ENCODE measurements at regions not wholly inside any gene's neighbourhood (a gene's known extent, or its start where the extent isn't known, plus 50 kb on each side); places are given as distances from the start of the nearest gene placed in this dataset.

DNA sequence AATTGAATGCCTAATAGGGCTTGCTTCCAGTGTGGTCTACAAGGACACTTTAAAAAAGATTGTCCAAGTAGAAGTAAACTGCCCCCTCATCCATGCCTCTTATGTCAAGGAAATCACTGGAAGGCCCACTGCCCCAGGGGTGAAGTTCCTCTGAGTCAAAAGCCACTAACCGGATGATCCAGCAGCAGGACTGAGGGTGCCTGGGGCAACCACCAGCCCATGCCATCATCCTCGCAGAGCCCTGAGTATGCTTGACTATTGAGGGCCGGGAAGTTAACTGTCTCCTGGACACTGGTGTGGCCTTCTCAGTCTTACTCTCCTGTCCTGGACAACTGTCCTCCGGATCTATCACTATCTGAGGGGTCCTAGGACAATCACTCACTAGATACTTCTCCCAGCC, 411.5 kb downstream of the TENT5A start:
- DNase-seq (ENCODE audit: low read depth, low spot score) (no peak), ATAC-seq (no peak)
- Histone ChIP-seq H3K4me2 (ENCODE audit: low read length) (no peak overlapping the region), H3K27ac (ENCODE audit: low read depth, low read length) (no peak overlapping the region), H3K4me1 (ENCODE audit: control insufficient read depth in 1 of 2, insufficient read depth in 2 of 2, low read length in 2 of 2) (no peaks in the 10 kb centered on the region), H2AFZ (ENCODE audit: low read depth, low read length, poor library complexity, severe bottlenecking) (no peak overlapping the region), H4K20me1 (ENCODE audit: insufficient read depth) (no peaks in the 10 kb centered on the region), H3K4me3 (replicated peaks in 1 of 2; ENCODE audit: low read depth in 1 of 2, low read length in 2 of 2) (no peak overlapping the region), H3K36me3 (ENCODE audit: control insufficient read depth in 1 of 2, insufficient read depth in 2 of 2, low read length in 2 of 2) (no peaks in the 10 kb centered on the region), H3K79me2 (ENCODE audit: insufficient read depth, low read length) (no peaks in the 10 kb centered on the region), H3K9me2 (ENCODE audit: insufficient read depth) (no peaks in the 10 kb centered on the region), H3K9me3 (ENCODE audit: control insufficient read depth in 1 of 2, insufficient read depth in 1 of 2, low read depth in 1 of 2, low read length in 2 of 2) (no peaks in the 10 kb centered on the region), H3K27me3 (ENCODE audit: insufficient read depth, low read length) (no peaks in the 10 kb centered on the region), H3K9ac (ENCODE audit: low read length) (no peak overlapping the region)
- no TSS peak for BruUV-seq (replicated peaks)
- TF ChIP-seq, protein P1, sequence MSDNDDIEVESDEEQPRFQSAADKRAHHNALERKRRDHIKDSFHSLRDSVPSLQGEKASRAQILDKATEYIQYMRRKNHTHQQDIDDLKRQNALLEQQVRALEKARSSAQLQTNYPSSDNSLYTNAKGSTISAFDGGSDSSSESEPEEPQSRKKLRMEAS (IDR thresholded peaks at IDR 0.05) = no peak
- RAD21 ChIA-PET (ENCODE audit: low non-redundant PET in 1 of 2, low total read pairs in 2 of 2, uncharacterized antibody in 2 of 2, unreplicated experiment in 2 of 2) = no interaction called here
- POLR2A ChIA-PET = no interaction called here
- CTCF ChIA-PET = no interaction called here
- intact Hi-C loops (cut with micrococcal nuclease) = no loop called here

DNA sequence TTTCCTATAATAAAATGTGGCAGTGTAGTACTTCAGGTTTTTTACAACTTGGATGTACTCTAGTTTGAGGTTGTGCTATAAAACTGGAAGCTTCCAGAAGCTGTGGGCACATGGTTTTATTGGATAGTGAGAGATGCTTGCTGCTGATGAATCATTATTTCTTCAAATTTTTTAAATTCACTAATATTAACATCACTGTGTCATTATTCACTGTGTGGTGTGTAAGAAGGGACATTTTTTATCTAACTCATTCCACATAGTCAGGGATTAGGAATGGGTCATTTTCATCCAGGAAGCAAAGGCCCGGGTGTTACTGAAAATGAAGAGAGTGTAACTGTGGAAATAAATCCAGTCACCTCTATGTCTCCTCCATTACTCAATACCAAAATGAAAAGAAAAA, 421.0 kb downstream of the TENT5A start:
- Histone ChIP-seq H3K79me2 (ENCODE audit: insufficient read depth, low read length) (no peaks in the 10 kb centered on the region), H3K9ac (ENCODE audit: low read length) (no peak overlapping the region), H3K9me3 (ENCODE audit: control insufficient read depth in 1 of 2, insufficient read depth in 1 of 2, low read depth in 1 of 2, low read length in 2 of 2) (no peaks in the 10 kb centered on the region), H3K9me2 (ENCODE audit: insufficient read depth) (no peaks in the 10 kb centered on the region), H3K4me2 (ENCODE audit: low read length) (no peak overlapping the region), H3K27ac (ENCODE audit: low read depth, low read length) (no peak overlapping the region), H3K27me3 (ENCODE audit: insufficient read depth, low read length) (no peaks in the 10 kb centered on the region), H3K4me3 (replicated peaks in 1 of 2; ENCODE audit: low read depth in 1 of 2, low read length in 2 of 2) (no peak overlapping the region), H4K20me1 (ENCODE audit: insufficient read depth) (no peaks in the 10 kb centered on the region), H3K36me3 (ENCODE audit: control insufficient read depth in 1 of 2, insufficient read depth in 2 of 2, low read length in 2 of 2) (no peaks in the 10 kb centered on the region), H3K4me1 (ENCODE audit: control insufficient read depth in 1 of 2, insufficient read depth in 2 of 2, low read length in 2 of 2) (no peaks in the 10 kb centered on the region), H2AFZ (ENCODE audit: low read depth, low read length, poor library complexity, severe bottlenecking) (no peak overlapping the region)
- ChIA-PET POLR2A (no interaction called here), RAD21 (ENCODE audit: low non-redundant PET in 1 of 2, low total read pairs in 2 of 2, uncharacterized antibody in 2 of 2, unreplicated experiment in 2 of 2) (no interaction called here), CTCF (no interaction called here)
- DNase-seq (ENCODE audit: low read depth, low spot score) (no peak), ATAC-seq (no peak)
- no TSS peak for BruUV-seq (replicated peaks)
- intact Hi-C loops (cut with micrococcal nuclease) = no loop called here
- TF ChIP-seq, protein P2, sequence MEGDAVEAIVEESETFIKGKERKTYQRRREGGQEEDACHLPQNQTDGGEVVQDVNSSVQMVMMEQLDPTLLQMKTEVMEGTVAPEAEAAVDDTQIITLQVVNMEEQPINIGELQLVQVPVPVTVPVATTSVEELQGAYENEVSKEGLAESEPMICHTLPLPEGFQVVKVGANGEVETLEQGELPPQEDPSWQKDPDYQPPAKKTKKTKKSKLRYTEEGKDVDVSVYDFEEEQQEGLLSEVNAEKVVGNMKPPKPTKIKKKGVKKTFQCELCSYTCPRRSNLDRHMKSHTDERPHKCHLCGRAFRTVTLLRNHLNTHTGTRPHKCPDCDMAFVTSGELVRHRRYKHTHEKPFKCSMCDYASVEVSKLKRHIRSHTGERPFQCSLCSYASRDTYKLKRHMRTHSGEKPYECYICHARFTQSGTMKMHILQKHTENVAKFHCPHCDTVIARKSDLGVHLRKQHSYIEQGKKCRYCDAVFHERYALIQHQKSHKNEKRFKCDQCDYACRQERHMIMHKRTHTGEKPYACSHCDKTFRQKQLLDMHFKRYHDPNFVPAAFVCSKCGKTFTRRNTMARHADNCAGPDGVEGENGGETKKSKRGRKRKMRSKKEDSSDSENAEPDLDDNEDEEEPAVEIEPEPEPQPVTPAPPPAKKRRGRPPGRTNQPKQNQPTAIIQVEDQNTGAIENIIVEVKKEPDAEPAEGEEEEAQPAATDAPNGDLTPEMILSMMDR (IDR thresholded peaks at IDR 0.05 in 2 of 3, conservative IDR thresholded peaks at IDR 0.05 in 1 of 3; ENCODE audit: borderline replicate concordance in 1 of 3, insufficient read depth in 1 of 3, low read depth in 2 of 3, low read length in 2 of 3) = no peak
- TF ChIP-seq RAD21 (IDR thresholded peaks at IDR 0.05; ENCODE audit: low read depth) = no peak
- TF ChIP-seq, protein P3, sequence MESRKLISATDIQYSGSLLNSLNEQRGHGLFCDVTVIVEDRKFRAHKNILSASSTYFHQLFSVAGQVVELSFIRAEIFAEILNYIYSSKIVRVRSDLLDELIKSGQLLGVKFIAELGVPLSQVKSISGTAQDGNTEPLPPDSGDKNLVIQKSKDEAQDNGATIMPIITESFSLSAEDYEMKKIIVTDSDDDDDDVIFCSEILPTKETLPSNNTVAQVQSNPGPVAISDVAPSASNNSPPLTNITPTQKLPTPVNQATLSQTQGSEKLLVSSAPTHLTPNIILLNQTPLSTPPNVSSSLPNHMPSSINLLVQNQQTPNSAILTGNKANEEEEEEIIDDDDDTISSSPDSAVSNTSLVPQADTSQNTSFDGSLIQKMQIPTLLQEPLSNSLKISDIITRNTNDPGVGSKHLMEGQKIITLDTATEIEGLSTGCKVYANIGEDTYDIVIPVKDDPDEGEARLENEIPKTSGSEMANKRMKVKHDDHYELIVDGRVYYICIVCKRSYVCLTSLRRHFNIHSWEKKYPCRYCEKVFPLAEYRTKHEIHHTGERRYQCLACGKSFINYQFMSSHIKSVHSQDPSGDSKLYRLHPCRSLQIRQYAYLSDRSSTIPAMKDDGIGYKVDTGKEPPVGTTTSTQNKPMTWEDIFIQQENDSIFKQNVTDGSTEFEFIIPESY (IDR thresholded peaks at IDR 0.05; ENCODE audit: extremely low read depth, insufficient replicate concordance, low read length) = no peak
- TF ChIP-seq TCF7L2 (IDR thresholded peaks at IDR 0.05; ENCODE audit: borderline replicate concordance, extremely low read depth, insufficient read depth, insufficient read length) = no peak
- TF ChIP-seq SIN3A (IDR thresholded peaks at IDR 0.05; ENCODE audit: low read depth) = no peak
- TF ChIP-seq ELF1 (IDR thresholded peaks at IDR 0.05; ENCODE audit: borderline replicate concordance, low read depth) = no peak
- no peak for TF ChIP-seq ZNF274 (IDR thresholded peaks at IDR 0.05; ENCODE audit: low read depth, low read length)
- TF ChIP-seq EZH2phosphoT487 (IDR thresholded peaks at IDR 0.05; ENCODE audit: borderline replicate concordance) = no peak
- no peak for TF ChIP-seq REST (IDR thresholded peaks at IDR 0.05; ENCODE audit: low read depth)
- no peak for TF ChIP-seq CBX3 (IDR thresholded peaks at IDR 0.05; ENCODE audit: low read depth)
- TF ChIP-seq ZFX (IDR thresholded peaks at IDR 0.05) = no peak
- no peak for TF ChIP-seq POLR2AphosphoS5 (IDR thresholded peaks at IDR 0.05; ENCODE audit: low read depth, low read length)
- no peak for TF ChIP-seq EGR1 (IDR thresholded peaks at IDR 0.05; ENCODE audit: low read depth)
